Stimulated activated CD4-positive, alpha-beta T cell treated with anti-CD3 and anti-CD28 coated beads, Interleukin-4, amount 100 ng/mL, for 48 hours (primary cell): ENCODE measurements at regions not wholly inside any gene's neighbourhood (a gene's known extent, or its start where the extent isn't known, plus 50 kb on each side); places are given as distances from the start of the nearest gene placed in this dataset.
"Not testable (repeated sequence)": the region's sequence is repeated elsewhere in the genome, so short reads cannot be mapped to it uniquely, and the experiment has no call there.

ENCODE experiments used
- DNase-seq, 2 donors: peaks; one replicate each; pipeline ENCODE4 v3.0.0-alpha.2; 2020; ENCODE audit warnings: low read depth in 2 of 2

- no peak for DNase-seq
Observed at GRCh38 chr17:16888413-16889087, 83.4 kb downstream of the TNFRSF13B start.

- DNase-seq = no peak
Observed at GRCh38 chr17:16887523-16888095, 84.3 kb downstream of the TNFRSF13B start.

- DNase-seq = no peak
Observed at GRCh38 chr17:16886655-16887322, 85.1 kb downstream of the TNFRSF13B start.

GRCh38 chr17:16885204-16885603 lies 86.7 kb downstream of the TNFRSF13B start:
- not testable (repeated sequence) for DNase-seq

GRCh38 chr17:16882926-16883265 lies 89.0 kb downstream of the TNFRSF13B start:
- DNase-seq = not testable (repeated sequence)

- DNase-seq = no peak
Observed at GRCh38 chr17:16882243-16882925, 89.5 kb downstream of the TNFRSF13B start.

- no peak for DNase-seq
Observed at GRCh38 chr17:16881239-16881924, 90.5 kb downstream of the TNFRSF13B start.

- no peak for DNase-seq
Observed at GRCh38 chr17:16880843-16881230, 91.1 kb downstream of the TNFRSF13B start.

- no peak for DNase-seq
Observed at GRCh38 chr17:16880121-16880842, 91.6 kb downstream of the TNFRSF13B start.

- no peak for DNase-seq
Observed at GRCh38 chr17:16879686-16880085, 92.2 kb downstream of the TNFRSF13B start.

GRCh38 chr17:16878606-16879005 lies 93.3 kb downstream of the TNFRSF13B start:
- no peak for DNase-seq

- DNase-seq = no peak
Observed at GRCh38 chr17:16878084-16878483, 93.8 kb downstream of the TNFRSF13B start.

- DNase-seq = no peak
Observed at GRCh38 chr17:16877099-16877498, 94.8 kb downstream of the TNFRSF13B start.

GRCh38 chr17:16875662-16876061 lies 96.3 kb downstream of the TNFRSF13B start:
- DNase-seq = no peak

GRCh38 chr17:16874216-16874615 lies 97.7 kb downstream of the TNFRSF13B start:
- DNase-seq = not testable (repeated sequence)

GRCh38 chr17:16873174-16874035 lies 98.5 kb downstream of the TNFRSF13B start:
- peak; percentile 47 to 63 for DNase-seq

- DNase-seq = no peak
Observed at GRCh38 chr17:16872351-16873173, 99.4 kb downstream of the TNFRSF13B start.

GRCh38 chr17:16871446-16872190 lies 100.3 kb downstream of the TNFRSF13B start:
- not testable (repeated sequence) for DNase-seq
